Fibroblast of lung (primary cell): ENCODE measurements at regions not wholly inside any gene's neighbourhood (a gene's known extent, or its start where the extent isn't known, plus 50 kb on each side); places are given as distances from the start of the nearest gene placed in this dataset.

Experiments
- DNase-seq, 2 donors: peaks; one replicate each; pipeline versions ENCODE4 v3.0.0 to v3.0.0-alpha.2; 2010; ENCODE audit warnings: low read depth in 2 of 2
- H2AFZ ChIP-seq: 2 replicates; pipeline ENCODE4 v1.5.1; 2012; ENCODE audit warnings: low read length, control low read depth, inconsistent platforms
- H3K27ac ChIP-seq: 2 replicates; pipeline ENCODE4 v1.5.1; 2011; ENCODE audit warnings: low read length, control low read depth; ENCODE audit not compliant: insufficient read depth
- H3K27me3 ChIP-seq: 2 replicates; pipeline ENCODE4 v1.5.1; 2011; ENCODE audit warnings: mild to moderate bottlenecking, low read length; ENCODE audit not compliant: control insufficient read depth, insufficient read depth
- H3K36me3 ChIP-seq: 2 replicates; pipeline ENCODE4 v1.5.1; 2011; ENCODE audit warnings: low read length; ENCODE audit not compliant: control insufficient read depth, insufficient read depth
- H3K4me1 ChIP-seq: 2 replicates; pipeline ENCODE4 v1.5.1; 2011; ENCODE audit warnings: low read length; ENCODE audit not compliant: control insufficient read depth, insufficient read depth; ENCODE audit errors: extremely low read depth
- H3K4me2 ChIP-seq: 2 replicates; pipeline ENCODE4 v1.5.1; 2011; ENCODE audit warnings: low read length, control low read depth; ENCODE audit not compliant: insufficient read depth; ENCODE audit errors: extremely low read depth
- H3K4me3 ChIP-seq, 4 experiments: fragments of 200-600 bp in 1 of 4; sonication (generic) in 1 of 4; replicated peaks in 1 of 4; 2 replicates each; pipeline ENCODE4 v1.5.1; 2011 to 2016; ENCODE audit warnings: low read length in 4 of 4, low read depth in 3 of 4, mild to moderate bottlenecking in 3 of 4, control low read depth in 2 of 4, inconsistent platforms in 1 of 4, mixed read lengths in 1 of 4; ENCODE audit not compliant: insufficient read depth in 1 of 4; ENCODE audit errors: control extremely low read depth in 1 of 4
- H3K79me2 ChIP-seq: 2 replicates; pipeline ENCODE4 v1.5.1; 2012; ENCODE audit warnings: mild to moderate bottlenecking, low read length, inconsistent platforms; ENCODE audit not compliant: control insufficient read depth, insufficient read depth
- H3K9ac ChIP-seq: 2 replicates; pipeline ENCODE4 v1.5.1; 2011; ENCODE audit warnings: mild to moderate bottlenecking, low read length, control low read depth; ENCODE audit not compliant: insufficient read depth
- H3K9me3 ChIP-seq: 2 replicates; pipeline ENCODE4 v1.5.1; 2012; ENCODE audit warnings: low read depth, low read length; ENCODE audit not compliant: control insufficient read depth, insufficient read depth
- H4K20me1 ChIP-seq: 2 replicates; pipeline ENCODE4 v1.5.1; 2011; ENCODE audit warnings: low read length; ENCODE audit not compliant: control insufficient read depth, insufficient read depth; ENCODE audit errors: extremely low read depth
- CTCF ChIP-seq, 2 donors: IDR thresholded peaks in 1 of 2; conservative IDR thresholded peaks in 1 of 2; 1 replicate in 1 of 2; 2 replicates in 1 of 2; pipeline ENCODE4 v1.5.1; 2011 to 2012; ENCODE audit warnings: low read length in 2 of 2, control low read depth in 1 of 2, inconsistent platforms in 1 of 2, low read depth in 1 of 2, mild to moderate bottlenecking in 1 of 2
- EZH2 ChIP-seq: IDR thresholded peaks from 2 replicates; pipeline ENCODE4 v1.5.1; 2012; ENCODE audit warnings: low read length, control low read depth, mild to moderate bottlenecking; ENCODE audit errors: missing control alignments

- Histone ChIP-seq H3K9ac (no peak overlapping the region), H3K4me3 (no peak overlapping the region), H3K4me1 (no peaks in the 10 kb centered on the region), H2AFZ (no peak overlapping the region), H3K9me3 (no peaks in the 10 kb centered on the region), H4K20me1 (no peaks in the 10 kb centered on the region), H3K27ac (no peak overlapping the region), H3K36me3 (no peaks in the 10 kb centered on the region), H3K27me3 (no peaks in the 10 kb centered on the region), H3K4me2 (no peak overlapping the region), H3K79me2 (no peaks in the 10 kb centered on the region)
- no peak for DNase-seq
- no peak for TF ChIP-seq EZH2
- TF ChIP-seq CTCF (conservative IDR thresholded peaks at IDR 0.05 in 1 of 2, IDR thresholded peaks at IDR 0.05 in 1 of 2; ENCODE audit: low read depth in 1 of 2, low read length in 2 of 2): no peak
Observed at GRCh38 chr10:56856569-56856968, 495.5 kb upstream of the ZWINT start.

GRCh38 chr10:56844978-56845529 lies 484.0 kb upstream of the ZWINT start:
- H3K9ac ChIP-seq: no peak overlapping the region
- no peak overlapping the region for H3K4me2 ChIP-seq

GRCh38 chr10:56836659-56837058 lies 475.6 kb upstream of the ZWINT start:
- H3K9me3 ChIP-seq: no peaks in the 10 kb centered on the region

More at GRCh38 chr10:56844978-56845529, 484.0 kb upstream of the ZWINT start:
- H3K4me1 ChIP-seq: no peaks in the 10 kb centered on the region
- no peaks in the 10 kb centered on the region for H3K36me3 ChIP-seq
- no peak overlapping the region for H3K27ac ChIP-seq
- H3K79me2 ChIP-seq: no peaks in the 10 kb centered on the region
- DNase-seq: peak in 1 of 2 donors; percentile 10
- no peak overlapping the region for H2AFZ ChIP-seq
- H4K20me1 ChIP-seq: no peaks in the 10 kb centered on the region
- H3K4me3 ChIP-seq: no peak overlapping the region
- no peaks in the 10 kb centered on the region for H3K9me3 ChIP-seq
- no peaks in the 10 kb centered on the region for H3K27me3 ChIP-seq
- TF ChIP-seq EZH2 (no peak), CTCF (conservative IDR thresholded peaks at IDR 0.05 in 1 of 2, IDR thresholded peaks at IDR 0.05 in 1 of 2; ENCODE audit: low read depth in 1 of 2, low read length in 2 of 2) (no peak)

More at GRCh38 chr10:56836659-56837058, 475.6 kb upstream of the ZWINT start:
- no peak for TF ChIP-seq CTCF (conservative IDR thresholded peaks at IDR 0.05 in 1 of 2, IDR thresholded peaks at IDR 0.05 in 1 of 2; ENCODE audit: low read depth in 1 of 2, low read length in 2 of 2)
- H3K4me1 ChIP-seq: no peaks in the 10 kb centered on the region
- no peak for DNase-seq
- H3K4me3 ChIP-seq: no peak overlapping the region
- no peak overlapping the region for H3K4me2 ChIP-seq
- H3K9ac ChIP-seq: no peak overlapping the region
- H3K36me3 ChIP-seq: no peaks in the 10 kb centered on the region
- no peaks in the 10 kb centered on the region for H4K20me1 ChIP-seq
- H3K27ac ChIP-seq: no peak overlapping the region
- H2AFZ ChIP-seq: no peak overlapping the region
- H3K79me2 ChIP-seq: no peaks in the 10 kb centered on the region
- H3K27me3 ChIP-seq: no peaks in the 10 kb centered on the region
